GM20000 (cell line): ENCODE measurements at regions not wholly inside any gene's neighbourhood (a gene's known extent, or its start where the extent isn't known, plus 50 kb on each side); places are given as distances from the start of the nearest gene placed in this dataset.
"Not testable (repeated sequence)": the region's sequence is repeated elsewhere in the genome, so short reads cannot be mapped to it uniquely, and the experiment has no call there.

Experiments used
- DNase-seq: peaks from one replicate; pipeline ENCODE4 v3.0.0; 2012; ENCODE audit warnings: low spot score
- CTCF ChIP-seq: IDR thresholded peaks from 2 replicates; pipeline ENCODE4 v1.5.1; 2012; ENCODE audit warnings: mild to moderate bottlenecking, control low read depth; ENCODE audit errors: extremely low read depth, missing control alignments

- DNase-seq, result no peak
These were observed 147.4 kb upstream of the FGF13 start for GRCh38 chrX:138858951-138859350.

GRCh38 chrX:138858438-138858837 is 146.9 kb upstream of the FGF13 start:
- no peak for DNase-seq
- no peak for TF ChIP-seq CTCF

More at GRCh38 chrX:138858951-138859350, 147.4 kb upstream of the FGF13 start:
- TF ChIP-seq CTCF, result no peak

- no peak for TF ChIP-seq CTCF
- DNase-seq, result no peak
These were observed 145.5 kb upstream of the FGF13 start for GRCh38 chrX:138856881-138857604.

- TF ChIP-seq CTCF, result no peak
- DNase-seq, result no peak
These were observed 142.4 kb upstream of the FGF13 start for GRCh38 chrX:138853936-138854335.

GRCh38 chrX:138849521-138849920 is 138.0 kb upstream of the FGF13 start:
- no peak for DNase-seq
- no peak for TF ChIP-seq CTCF

- TF ChIP-seq CTCF, result no peak
- no peak for DNase-seq
These were observed 136.4 kb upstream of the FGF13 start for GRCh38 chrX:138847930-138848329.

- no peak for TF ChIP-seq CTCF
- no peak for DNase-seq
These were observed 134.3 kb upstream of the FGF13 start for GRCh38 chrX:138845786-138846185.

GRCh38 chrX:138807400-138807799 is 95.9 kb upstream of the FGF13 start:
- not testable (repeated sequence) for DNase-seq
